Endothelial cell (in vitro differentiated cells): ENCODE measurements at regions not wholly inside any gene's neighbourhood (a gene's known extent, or its start where the extent isn't known, plus 50 kb on each side); places are given as distances from the start of the nearest gene placed in this dataset.

Experiments used
- DNase-seq: peaks from one replicate; pipeline ENCODE4 v3.0.0; 2021; ENCODE audit warnings: low spot score
- H3K27ac Mint-ChIP-seq: one replicate; pipeline ENCODE4 v1.8.0; 2021; ENCODE audit warnings: mixed read lengths, inconsistent platforms; ENCODE audit not compliant: unreplicated experiment
- H3K27me3 Mint-ChIP-seq: one replicate; pipeline ENCODE4 v1.8.0; 2021; ENCODE audit warnings: mild to moderate bottlenecking, moderate library complexity, mixed read lengths, inconsistent platforms; ENCODE audit not compliant: unreplicated experiment
- H3K36me3 Mint-ChIP-seq: one replicate; pipeline ENCODE4 v1.8.0; 2021; ENCODE audit warnings: mild to moderate bottlenecking, low read depth, mixed read lengths, inconsistent platforms; ENCODE audit not compliant: unreplicated experiment
- H3K4me1 Mint-ChIP-seq: one replicate; pipeline ENCODE4 v1.8.0; 2021; ENCODE audit warnings: mild to moderate bottlenecking, mixed read lengths, inconsistent platforms; ENCODE audit not compliant: unreplicated experiment
- H3K4me3 Mint-ChIP-seq: one replicate; pipeline ENCODE4 v1.8.0; 2021; ENCODE audit warnings: mild to moderate bottlenecking, mixed read lengths, inconsistent platforms; ENCODE audit not compliant: unreplicated experiment
- H3K9me3 Mint-ChIP-seq: one replicate; pipeline ENCODE4 v1.8.0; 2021; ENCODE audit warnings: mixed read lengths, inconsistent platforms; ENCODE audit not compliant: unreplicated experiment
- TF ChIP-seq, protein P1 (sequence below): fragments of 200-600 bp; sonication (generic); IDR thresholded peaks from one replicate; pipeline ENCODE4 v1.5.0; 2021; ENCODE audit warnings: antibody characterized with exemption; ENCODE audit not compliant: unreplicated experiment

DNA sequence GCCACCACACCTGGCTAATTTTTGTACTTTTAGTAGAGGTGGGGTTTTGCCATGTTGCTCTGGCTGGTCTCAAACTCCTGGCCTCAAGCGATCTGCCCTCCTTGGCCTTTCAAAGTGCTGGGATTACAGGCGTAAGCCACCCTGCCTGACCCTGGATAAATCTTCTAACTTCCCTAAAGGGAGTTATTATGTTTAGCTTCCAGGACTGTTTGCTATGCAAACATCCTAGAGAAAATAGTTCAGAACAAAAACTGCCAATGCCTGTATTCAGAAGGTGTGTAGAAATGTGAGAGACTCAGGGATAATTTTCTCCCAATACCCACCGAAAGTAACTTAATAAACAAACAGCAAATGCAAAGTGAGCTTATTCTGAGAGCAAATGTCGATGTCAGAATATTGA lies 301.2 kb downstream of the TGFB2 start:
- DNase-seq = no peak
- Mint-ChIP-seq H3K27me3 (peaks cover 4% of the 10 kb centered on the region), H3K27ac (no peak overlapping the region), H3K36me3 (no peaks in the 10 kb centered on the region), H3K9me3 (no peaks in the 10 kb centered on the region), H3K4me1 (no peaks in the 10 kb centered on the region), H3K4me3 (no peak overlapping the region)
- TF ChIP-seq, protein P1, sequence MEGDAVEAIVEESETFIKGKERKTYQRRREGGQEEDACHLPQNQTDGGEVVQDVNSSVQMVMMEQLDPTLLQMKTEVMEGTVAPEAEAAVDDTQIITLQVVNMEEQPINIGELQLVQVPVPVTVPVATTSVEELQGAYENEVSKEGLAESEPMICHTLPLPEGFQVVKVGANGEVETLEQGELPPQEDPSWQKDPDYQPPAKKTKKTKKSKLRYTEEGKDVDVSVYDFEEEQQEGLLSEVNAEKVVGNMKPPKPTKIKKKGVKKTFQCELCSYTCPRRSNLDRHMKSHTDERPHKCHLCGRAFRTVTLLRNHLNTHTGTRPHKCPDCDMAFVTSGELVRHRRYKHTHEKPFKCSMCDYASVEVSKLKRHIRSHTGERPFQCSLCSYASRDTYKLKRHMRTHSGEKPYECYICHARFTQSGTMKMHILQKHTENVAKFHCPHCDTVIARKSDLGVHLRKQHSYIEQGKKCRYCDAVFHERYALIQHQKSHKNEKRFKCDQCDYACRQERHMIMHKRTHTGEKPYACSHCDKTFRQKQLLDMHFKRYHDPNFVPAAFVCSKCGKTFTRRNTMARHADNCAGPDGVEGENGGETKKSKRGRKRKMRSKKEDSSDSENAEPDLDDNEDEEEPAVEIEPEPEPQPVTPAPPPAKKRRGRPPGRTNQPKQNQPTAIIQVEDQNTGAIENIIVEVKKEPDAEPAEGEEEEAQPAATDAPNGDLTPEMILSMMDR = no peak

GRCh38 chr1:218656301-218657037 lies 311.3 kb downstream of the TGFB2 start:
- DNase-seq = no peak
- H3K27me3 Mint-ChIP-seq = peaks cover 1% of the 10 kb centered on the region
- H3K4me1 Mint-ChIP-seq = no peaks in the 10 kb centered on the region
- no peaks in the 10 kb centered on the region for H3K36me3 Mint-ChIP-seq
- TF ChIP-seq, protein P1 = no peak
- no peaks in the 10 kb centered on the region for H3K9me3 Mint-ChIP-seq
- H3K27ac Mint-ChIP-seq = no peak overlapping the region
- H3K4me3 Mint-ChIP-seq = no peak overlapping the region

- H3K4me3 Mint-ChIP-seq = no peak overlapping the region
Observed at GRCh38 chr1:218658269-218658668, 313.1 kb downstream of the TGFB2 start.

GRCh38 chr1:218658899-218659298 lies 313.8 kb downstream of the TGFB2 start:
- no peaks in the 10 kb centered on the region for H3K4me1 Mint-ChIP-seq
- no peak for DNase-seq

More at GRCh38 chr1:218658269-218658668, 313.1 kb downstream of the TGFB2 start:
- TF ChIP-seq, protein P1 = no peak
- Mint-ChIP-seq H3K4me1 (no peaks in the 10 kb centered on the region), H3K9me3 (no peaks in the 10 kb centered on the region), H3K27ac (no peak overlapping the region), H3K27me3 (peaks cover 1% of the 10 kb centered on the region), H3K36me3 (no peaks in the 10 kb centered on the region)
- DNase-seq = no peak

More at GRCh38 chr1:218658899-218659298, 313.8 kb downstream of the TGFB2 start:
- H3K4me3 Mint-ChIP-seq = no peak overlapping the region
- TF ChIP-seq, protein P1 = no peak
- H3K27ac Mint-ChIP-seq = no peak overlapping the region
- H3K9me3 Mint-ChIP-seq = no peaks in the 10 kb centered on the region
- peaks cover 1% of the 10 kb centered on the region for H3K27me3 Mint-ChIP-seq
- H3K36me3 Mint-ChIP-seq = no peaks in the 10 kb centered on the region
